Daoy (cell line): ENCODE measurements at regions not wholly inside any gene's neighbourhood (a gene's known extent, or its start where the extent isn't known, plus 50 kb on each side); places are given as distances from the start of the nearest gene placed in this dataset.

Experiments used
- DNase-seq: peaks from one replicate; pipeline ENCODE4 v3.0.0-alpha.2; 2015; ENCODE audit warnings: low read depth

DNA sequence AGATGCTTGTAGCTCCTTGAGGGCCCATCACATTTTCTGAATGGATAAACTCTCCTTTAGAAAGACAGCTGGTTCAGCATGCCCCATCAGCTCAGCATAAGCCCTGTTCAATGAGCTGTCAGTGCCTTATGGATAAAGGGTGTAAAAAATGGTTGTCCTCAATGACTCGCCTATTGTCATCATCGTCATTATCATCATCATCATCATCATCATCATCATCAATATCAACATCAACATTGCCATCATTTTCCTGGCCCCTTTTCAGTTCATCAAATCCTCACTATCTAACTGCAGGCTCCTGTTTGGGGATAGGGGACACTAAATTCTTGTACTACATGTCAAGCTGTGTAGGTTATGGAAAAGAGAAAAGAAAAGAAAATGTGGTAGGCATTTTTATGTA is 310.7 kb upstream of the MTNR1B start:
- DNase-seq, result no peak

DNA sequence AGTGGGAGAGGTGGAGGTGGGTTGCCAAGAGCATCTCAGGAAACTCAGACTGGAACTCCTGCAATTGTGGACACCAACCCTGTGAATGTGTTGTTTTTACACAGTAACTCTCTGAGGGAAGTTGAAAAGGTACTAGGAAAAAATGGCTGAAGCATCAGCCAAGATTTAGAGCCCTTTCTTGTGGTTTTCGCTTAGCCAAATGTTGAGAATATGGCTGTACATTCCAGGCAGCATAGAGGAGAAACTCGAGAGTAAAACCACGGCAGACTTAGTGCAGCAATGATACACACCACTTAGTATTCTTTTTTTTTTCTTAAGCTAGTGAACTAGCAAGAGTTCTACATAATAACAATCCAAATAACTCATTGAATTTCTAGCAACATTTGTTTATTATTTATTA is 309.7 kb upstream of the MTNR1B start:
- DNase-seq, result no peak

DNA sequence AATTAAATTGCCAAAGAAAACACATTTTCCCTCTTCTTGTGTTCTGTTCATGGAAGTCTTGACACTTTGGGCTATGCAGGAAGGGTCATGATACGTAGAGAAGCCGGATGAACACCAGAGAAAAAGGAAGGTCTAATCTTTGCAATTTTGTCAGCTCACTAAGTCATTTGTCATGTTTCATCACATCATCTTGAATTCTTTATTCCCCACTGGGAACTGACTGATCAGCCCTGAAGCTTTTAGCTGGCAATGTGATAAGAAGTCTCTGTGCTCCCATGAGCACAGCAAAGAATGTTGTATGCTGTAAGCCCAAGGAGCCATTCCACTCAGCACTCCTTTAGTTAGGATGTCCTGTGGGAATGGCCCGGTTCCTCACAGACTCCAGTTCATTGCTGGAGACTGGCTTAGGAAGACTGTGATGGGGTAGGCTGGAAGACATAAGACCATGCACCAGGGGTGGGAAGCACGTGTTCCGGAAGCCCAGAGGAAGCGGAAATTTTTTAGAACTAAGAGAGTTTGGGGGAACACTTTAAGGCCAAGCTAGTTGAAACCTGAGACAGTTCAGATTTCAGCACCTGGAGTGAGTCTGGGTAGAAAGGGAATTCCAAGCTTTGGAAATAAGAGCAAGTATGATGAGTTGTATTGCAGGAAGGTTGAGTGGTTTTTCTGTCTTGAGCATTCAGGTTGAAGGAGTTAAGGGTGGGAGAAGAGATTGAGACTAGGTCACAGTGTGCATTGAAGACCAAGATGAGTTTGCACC is 306.7 kb upstream of the MTNR1B start:
- DNase-seq, result no peak

DNA sequence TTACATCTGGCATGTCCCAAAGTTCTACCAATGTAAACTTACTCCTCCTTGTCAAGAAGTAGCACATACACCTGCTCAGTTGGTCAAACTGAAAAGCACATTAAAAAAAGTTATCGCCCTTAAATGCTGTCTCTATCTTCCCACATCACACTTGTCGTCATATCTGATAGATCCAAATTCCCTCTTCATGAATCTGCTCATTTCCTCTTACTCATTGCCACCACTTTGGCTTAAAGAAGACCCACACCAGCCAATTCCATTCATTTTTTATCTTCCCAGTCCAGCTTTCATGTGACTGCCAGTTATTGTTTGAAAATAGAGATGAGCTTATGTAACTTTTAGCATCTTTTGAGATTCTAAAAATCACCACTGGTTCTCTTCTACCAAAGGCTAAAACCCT is 305.9 kb upstream of the MTNR1B start:
- peak; percentile 17 for DNase-seq

DNA sequence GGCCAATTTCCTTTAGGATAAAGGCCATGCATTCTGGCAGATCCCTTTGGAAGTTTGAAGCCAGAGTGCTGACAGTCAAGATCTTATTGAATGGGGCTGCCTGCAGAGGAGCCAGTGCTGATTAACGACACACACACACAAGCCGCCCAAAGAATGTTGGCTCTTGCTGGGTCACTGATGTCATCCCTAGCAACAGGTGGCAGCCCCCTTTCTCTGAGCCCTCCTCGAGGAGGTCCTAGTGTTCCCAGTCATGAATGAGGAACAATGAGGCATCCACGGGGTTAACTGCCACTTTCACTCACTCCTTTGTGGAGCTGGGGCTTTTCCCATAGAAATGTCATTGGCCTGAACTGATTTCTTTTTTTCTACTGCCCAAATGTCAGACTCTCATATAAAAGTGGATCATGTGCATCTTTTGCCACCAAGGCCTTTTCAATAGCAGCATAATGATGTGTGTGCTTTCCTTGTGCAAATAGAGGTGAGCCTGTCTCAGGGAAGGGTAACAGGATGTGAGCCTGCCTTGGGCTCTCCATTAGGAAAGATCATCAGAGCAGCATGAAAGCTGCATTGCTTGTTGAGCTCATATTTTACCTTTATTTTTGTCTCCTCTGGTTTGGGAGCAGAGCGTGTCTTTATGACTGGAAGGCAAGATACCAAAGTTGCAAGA is 301.8 kb upstream of the MTNR1B start:
- DNase-seq, result no peak

GRCh38 chr11:92670308-92670890 is 299.1 kb upstream of the MTNR1B start:
- DNase-seq, result no peak

DNA sequence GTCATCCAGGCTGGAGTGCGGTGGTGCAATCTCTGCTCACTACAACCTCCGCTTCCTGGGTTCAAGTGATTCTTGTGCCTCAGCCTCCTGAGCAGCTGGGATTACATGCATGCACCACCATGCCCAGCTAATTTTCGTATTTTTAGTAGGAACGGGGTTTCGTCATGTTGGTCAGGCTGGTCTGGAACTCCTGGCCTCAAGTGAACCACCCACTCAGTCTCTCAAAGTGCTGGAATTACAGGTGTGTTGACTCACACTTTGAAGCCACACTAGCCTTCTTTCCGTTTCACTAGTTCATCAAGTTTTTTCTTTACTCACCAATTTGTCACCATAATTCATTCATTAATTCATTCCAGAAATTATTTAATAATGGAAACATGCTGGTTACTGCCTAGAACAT is 298.4 kb upstream of the MTNR1B start:
- no peak for DNase-seq

- no peak for DNase-seq
Measured at GRCh38 chr11:92675303-92675702, 294.1 kb upstream of the MTNR1B start.

- DNase-seq, result no peak
Measured at GRCh38 chr11:92675810-92676209, 293.6 kb upstream of the MTNR1B start.

DNA sequence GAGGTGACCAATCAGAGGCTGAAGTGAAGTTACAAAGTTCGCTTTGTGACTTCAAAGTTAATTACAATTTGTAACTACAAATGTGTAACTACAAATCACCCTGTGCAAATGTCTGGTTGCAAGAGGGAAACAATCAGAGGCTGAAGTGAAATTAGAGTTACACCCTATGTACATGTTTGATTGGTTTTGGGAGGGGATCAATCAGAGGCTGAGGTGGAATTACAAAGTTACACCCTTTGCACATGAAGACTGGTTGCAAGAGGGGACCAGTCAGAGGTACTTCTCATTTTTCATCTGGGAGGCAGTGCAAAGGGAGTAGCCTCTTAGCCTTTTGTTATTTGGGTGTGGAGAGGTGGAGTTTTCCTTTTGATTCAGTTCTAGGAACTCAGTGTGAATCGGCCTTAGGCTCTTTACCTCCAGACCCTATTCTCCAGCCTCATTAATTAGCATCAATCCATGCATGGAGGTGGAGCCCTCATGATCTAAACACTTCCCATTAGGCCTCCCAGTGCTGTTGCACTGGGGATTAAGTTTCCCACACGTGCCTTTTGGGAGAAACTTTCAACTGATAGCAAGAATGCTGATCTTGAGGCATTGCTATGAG is 291.3 kb upstream of the MTNR1B start:
- no peak for DNase-seq

- DNase-seq, result no peak
Measured at GRCh38 chr11:92681586-92681985, 287.9 kb upstream of the MTNR1B start.

DNA sequence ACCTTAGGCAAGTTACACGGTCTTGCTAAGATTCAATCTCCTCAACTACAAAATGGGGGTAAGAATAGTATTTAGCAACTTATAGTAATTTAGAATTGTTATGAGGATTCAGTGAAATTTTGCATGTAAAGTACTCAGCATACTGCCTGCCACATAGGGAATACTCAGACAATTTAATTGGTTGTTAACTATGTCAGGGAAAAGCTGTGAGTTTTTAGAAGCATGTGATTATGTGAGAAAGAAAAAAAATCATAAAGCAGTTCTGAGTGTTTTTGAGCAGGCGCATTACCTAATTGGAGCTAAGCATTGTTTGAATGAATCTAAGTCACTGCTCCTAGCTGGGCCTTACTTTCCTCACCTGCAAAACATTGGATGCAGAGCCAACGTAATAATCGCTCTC is 287.3 kb upstream of the MTNR1B start:
- no peak for DNase-seq

DNA sequence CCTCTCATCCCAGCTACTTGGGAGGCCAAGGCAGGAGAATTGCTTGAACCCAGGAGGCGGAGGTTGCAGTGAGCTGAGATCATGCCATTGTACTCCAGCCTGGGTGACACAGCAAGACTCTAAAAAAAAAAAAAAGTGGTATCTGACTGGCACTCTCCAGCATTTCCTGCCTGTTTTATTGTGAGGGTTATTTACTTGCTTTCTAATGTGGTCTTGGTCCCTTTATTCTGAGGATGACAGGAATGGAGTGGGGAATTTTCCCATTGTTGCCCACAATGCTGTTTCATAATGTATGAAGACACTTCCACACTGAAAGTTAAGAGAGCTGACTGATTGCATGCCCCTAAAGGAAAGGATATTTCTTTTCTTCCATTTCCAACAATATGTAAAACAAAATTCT is 286.5 kb upstream of the MTNR1B start:
- no peak for DNase-seq

DNA sequence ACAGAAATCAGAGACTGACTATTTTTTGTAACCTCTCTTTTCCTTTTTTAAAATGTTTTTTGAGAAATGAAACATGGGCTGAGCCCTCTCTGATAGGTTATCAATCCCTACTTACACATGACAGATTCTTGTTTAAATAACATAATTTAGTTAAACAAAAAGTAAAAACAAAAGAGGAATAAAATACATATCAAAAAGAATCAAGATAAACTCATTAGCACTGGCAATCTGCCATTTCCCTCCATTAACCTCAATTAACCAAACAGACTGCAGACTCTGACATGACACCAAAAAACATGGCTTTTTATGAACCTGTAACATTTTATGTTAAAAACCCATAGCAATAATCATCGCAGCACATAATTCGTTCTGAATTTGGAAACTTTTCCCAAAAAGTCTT is 284.4 kb upstream of the MTNR1B start:
- DNase-seq, result no peak

DNA sequence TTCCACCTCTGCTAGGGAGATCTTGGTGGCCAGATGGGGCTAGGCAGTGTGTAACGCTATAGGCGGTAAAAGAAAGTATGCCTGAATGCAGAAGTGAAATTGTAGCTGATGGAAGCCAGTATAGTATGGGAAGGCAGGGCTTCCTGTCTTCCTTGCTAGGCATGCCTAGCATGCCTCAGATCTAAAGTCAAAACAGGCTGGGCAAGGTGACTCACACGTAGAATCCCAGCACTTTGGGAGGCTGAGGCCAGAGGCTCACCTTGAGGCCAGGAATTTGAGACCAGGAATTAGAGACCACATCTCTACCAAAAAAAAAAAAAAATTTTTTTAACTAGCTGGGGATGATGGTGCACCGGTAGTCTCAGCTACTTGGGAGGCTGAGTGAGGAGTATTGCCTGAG is 281.7 kb upstream of the MTNR1B start:
- peak; percentile 9 for DNase-seq

DNA sequence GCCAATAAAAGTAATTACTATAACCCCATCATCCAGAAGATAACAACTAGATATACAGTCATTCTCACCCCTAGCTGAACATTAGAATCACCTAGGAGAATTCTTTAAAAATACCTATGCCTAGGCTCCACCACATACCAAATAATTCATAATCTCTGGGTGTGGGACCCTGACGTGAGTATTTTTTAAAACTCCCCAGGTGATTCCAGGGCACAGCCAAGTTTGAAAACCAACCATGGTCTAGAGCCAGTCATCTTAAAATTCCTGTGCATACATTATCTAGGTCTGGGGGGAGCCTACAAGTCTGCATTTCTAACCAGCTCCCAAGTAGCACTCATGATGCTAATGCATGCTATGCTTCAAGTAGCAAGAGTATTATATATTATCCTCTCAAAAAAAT is 281.0 kb upstream of the MTNR1B start:
- DNase-seq, result no peak

- peak; percentile 60 for DNase-seq
Measured at GRCh38 chr11:92692826-92693546, 276.5 kb upstream of the MTNR1B start.

DNA sequence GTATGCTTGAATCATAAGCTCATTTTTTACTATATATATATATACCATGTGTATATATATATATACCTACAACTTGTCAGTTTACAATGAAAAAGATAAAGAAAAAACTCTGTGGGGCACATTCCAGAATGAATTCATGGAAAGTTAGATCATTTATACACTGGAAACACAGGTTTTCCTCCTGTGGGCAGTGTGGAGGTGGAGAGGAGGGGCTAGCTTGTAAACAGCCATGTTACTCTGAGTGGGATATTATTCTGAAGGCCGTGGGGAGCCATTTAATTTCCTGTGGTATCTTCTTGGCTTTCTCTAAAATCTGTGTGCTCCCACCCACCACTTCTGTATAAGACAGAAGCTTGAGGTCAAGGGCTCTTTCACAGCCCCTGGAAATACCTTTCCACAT is 273.4 kb upstream of the MTNR1B start:
- DNase-seq, result no peak

DNA sequence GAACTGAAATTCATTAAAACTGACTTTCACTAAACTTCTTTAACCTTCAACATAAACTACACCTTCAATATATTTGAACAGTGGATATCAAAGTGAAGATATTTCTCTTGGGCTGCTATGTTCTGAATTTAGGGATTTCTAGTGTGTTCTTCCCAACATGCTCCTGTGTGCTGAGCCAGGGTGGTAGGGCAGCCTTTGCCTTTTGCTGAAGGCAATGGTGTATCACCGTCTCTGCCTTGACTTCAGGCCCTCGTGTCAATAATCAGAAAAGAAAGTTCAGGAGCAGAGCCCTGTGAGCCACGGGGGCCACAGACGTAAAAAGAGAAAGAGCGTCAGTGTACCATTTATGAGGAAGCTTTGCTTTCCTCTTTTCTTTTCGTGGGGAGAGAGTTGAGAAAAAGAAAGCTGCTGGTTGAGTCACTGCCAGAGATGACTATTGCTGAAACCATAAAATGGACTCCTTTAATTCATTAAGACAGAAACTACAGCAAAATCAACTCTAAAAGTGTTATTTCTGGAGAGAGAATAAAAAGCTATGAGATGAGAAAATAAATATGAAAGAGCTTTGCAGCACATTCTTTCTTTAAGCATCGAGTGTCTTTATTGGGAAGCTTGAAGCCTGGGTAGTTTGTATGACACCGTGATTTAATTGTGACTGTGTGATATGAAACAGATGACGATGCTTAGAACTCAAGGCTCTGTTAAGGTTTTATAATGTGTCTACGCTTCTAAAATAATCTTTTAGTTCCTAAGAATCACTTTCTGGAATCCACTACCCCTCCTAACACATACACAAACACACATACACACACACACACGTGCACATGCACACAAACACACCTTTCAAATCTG is 271.8 kb upstream of the MTNR1B start:
- DNase-seq, result peak; percentile 14

GRCh38 chr11:92698742-92699141 is 270.7 kb upstream of the MTNR1B start:
- DNase-seq, result no peak
